Calu3 (cell line): ENCODE measurements at regions not wholly inside any gene's neighbourhood (a gene's known extent, or its start where the extent isn't known, plus 50 kb on each side); places are given as distances from the start of the nearest gene placed in this dataset.

Experiments used
- BruUV-seq: library from RNA; stranded (reverse); fragments of 400-500 nt; replicated peaks from 2 replicates; lab custom pipeline; 2021; lab: Mats Ljungman, UMichigan
- CTCF ChIA-PET: fragments of 300-600 bp; sonication (Branson Sonifier 250); formaldehyde crosslinking; loops from one replicate; lab custom pipeline; 2022; ENCODE audit warnings: antibody characterized with exemption; lab: Charles Lee
- DNase-seq: peaks from one replicate; pipeline ENCODE4 v3.0.0; 2022
- H3K27ac Mint-ChIP-seq: one replicate; pipeline ENCODE4 v1.8.0; 2022; ENCODE audit warnings: mixed read lengths; ENCODE audit not compliant: unreplicated experiment
- H3K27me3 Mint-ChIP-seq: one replicate; pipeline ENCODE4 v1.8.0; 2022; ENCODE audit warnings: mixed read lengths; ENCODE audit not compliant: unreplicated experiment
- H3K36me3 Mint-ChIP-seq: one replicate; pipeline ENCODE4 v1.8.0; 2022; ENCODE audit warnings: mild to moderate bottlenecking, moderate library complexity, mixed read lengths; ENCODE audit not compliant: insufficient read depth, unreplicated experiment
- H3K4me1 Mint-ChIP-seq: one replicate; pipeline ENCODE4 v1.8.0; 2022; ENCODE audit warnings: mild to moderate bottlenecking, low read depth, mixed read lengths; ENCODE audit not compliant: unreplicated experiment
- H3K4me3 Mint-ChIP-seq: one replicate; pipeline ENCODE4 v1.8.0; 2022; ENCODE audit warnings: mild to moderate bottlenecking, low read depth, moderate library complexity, mixed read lengths; ENCODE audit not compliant: unreplicated experiment
- H3K9me3 Mint-ChIP-seq: one replicate; pipeline ENCODE4 v1.8.0; 2022; ENCODE audit warnings: low read depth, mixed read lengths; ENCODE audit not compliant: unreplicated experiment
- intact Hi-C: fragments of 100-400 bp; cut with micrococcal nuclease; formaldehyde crosslinking; loops from one replicate; pipeline ENCODE4 v1.10.0; 2022; ENCODE audit not compliant: unreplicated experiment
- TF ChIP-seq, protein P1 (sequence below): fragments of 200-600 bp; IDR thresholded peaks from one replicate; pipeline ENCODE4 v1.8.0; 2022; ENCODE audit warnings: antibody characterized with exemption; ENCODE audit not compliant: unreplicated experiment

DNA sequence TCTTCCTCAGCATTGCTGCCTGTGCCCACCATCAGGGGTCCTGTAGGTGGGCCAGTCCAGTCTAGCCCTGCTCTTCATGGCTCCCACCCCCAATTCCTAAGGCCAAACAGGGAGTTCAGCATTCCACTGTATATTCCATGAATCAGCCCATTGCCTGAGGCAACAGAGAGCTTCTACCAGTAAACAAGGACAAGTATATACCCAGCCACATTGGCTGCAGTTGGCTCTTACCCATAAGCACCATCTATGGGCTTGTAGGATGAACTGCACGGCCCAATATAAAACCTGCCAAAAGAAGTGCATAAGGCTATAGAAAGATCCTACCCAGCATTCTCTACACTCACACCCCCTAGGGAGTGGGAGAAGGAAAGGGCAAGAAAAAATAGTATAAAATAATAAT lies 95.1 kb upstream of the SALL3 start:
- BruUV-seq, result no TSS peak
- Mint-ChIP-seq H3K4me3 (no peak overlapping the region), H3K36me3 (no peaks in the 10 kb centered on the region), H3K27me3 (no peaks in the 10 kb centered on the region), H3K4me1 (no peaks in the 10 kb centered on the region), H3K9me3 (peaks cover 13% of the 10 kb centered on the region), H3K27ac (no peak overlapping the region)
- TF ChIP-seq, protein P1, sequence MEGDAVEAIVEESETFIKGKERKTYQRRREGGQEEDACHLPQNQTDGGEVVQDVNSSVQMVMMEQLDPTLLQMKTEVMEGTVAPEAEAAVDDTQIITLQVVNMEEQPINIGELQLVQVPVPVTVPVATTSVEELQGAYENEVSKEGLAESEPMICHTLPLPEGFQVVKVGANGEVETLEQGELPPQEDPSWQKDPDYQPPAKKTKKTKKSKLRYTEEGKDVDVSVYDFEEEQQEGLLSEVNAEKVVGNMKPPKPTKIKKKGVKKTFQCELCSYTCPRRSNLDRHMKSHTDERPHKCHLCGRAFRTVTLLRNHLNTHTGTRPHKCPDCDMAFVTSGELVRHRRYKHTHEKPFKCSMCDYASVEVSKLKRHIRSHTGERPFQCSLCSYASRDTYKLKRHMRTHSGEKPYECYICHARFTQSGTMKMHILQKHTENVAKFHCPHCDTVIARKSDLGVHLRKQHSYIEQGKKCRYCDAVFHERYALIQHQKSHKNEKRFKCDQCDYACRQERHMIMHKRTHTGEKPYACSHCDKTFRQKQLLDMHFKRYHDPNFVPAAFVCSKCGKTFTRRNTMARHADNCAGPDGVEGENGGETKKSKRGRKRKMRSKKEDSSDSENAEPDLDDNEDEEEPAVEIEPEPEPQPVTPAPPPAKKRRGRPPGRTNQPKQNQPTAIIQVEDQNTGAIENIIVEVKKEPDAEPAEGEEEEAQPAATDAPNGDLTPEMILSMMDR, result no peak
- intact Hi-C loops, result no loop called here
- CTCF ChIA-PET, result no interaction called here
- DNase-seq, result no peak

DNA sequence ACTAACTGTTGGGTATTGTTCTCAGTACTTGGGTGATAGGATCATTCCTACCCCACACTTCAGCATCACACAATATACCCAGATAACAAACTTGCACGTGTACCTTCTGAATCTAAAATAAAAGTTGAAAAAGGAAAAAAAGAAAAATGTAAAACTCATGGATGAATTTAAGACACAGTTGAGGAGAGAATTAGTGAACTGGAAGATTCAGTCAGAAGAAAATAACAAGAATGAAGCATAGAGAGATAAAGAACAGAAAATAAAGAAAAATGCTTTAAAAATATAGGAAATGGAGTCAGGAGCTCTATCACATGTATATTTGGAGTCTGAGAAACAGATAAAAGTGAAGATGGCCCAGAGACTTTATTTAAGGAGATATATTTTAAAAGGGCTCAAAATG lies 90.4 kb upstream of the SALL3 start:
- DNase-seq, result no peak
- Mint-ChIP-seq H3K9me3 (peaks cover 13% of the 10 kb centered on the region), H3K4me1 (no peaks in the 10 kb centered on the region), H3K27ac (no peak overlapping the region), H3K36me3 (no peaks in the 10 kb centered on the region), H3K4me3 (no peak overlapping the region), H3K27me3 (no peaks in the 10 kb centered on the region)
- TF ChIP-seq, protein P1, result no peak
- CTCF ChIA-PET, result no interaction called here
- intact Hi-C loops, result no loop called here
- no TSS peak for BruUV-seq

DNA sequence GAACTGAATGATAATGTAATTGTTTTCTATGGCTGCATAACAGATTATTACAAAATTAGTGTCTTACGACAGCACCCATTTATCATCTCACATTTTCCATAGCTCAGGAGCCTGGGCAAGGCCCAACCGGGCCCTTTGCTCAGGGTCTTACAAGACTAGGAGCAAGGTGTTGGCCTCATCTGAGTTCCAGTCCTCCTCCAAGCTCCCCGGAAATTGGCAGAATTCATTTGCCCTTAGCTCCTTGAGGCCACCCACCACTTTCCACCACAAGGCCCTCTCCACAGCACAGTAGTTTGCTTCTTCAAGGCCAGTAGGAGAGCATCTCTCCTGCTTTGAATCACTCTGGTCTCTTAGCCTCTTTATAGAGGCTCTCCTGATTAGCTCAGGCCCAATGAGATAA lies 89.2 kb upstream of the SALL3 start:
- H3K27me3 Mint-ChIP-seq, result no peaks in the 10 kb centered on the region
- peaks cover 13% of the 10 kb centered on the region for H3K9me3 Mint-ChIP-seq
- H3K4me3 Mint-ChIP-seq, result no peak overlapping the region
- no peak for DNase-seq
- H3K27ac Mint-ChIP-seq, result no peak overlapping the region
- intact Hi-C loops, result no loop called here
- no TSS peak for BruUV-seq
- TF ChIP-seq, protein P1, result no peak
- no peaks in the 10 kb centered on the region for H3K4me1 Mint-ChIP-seq
- no peaks in the 10 kb centered on the region for H3K36me3 Mint-ChIP-seq
- CTCF ChIA-PET, result no interaction called here

DNA sequence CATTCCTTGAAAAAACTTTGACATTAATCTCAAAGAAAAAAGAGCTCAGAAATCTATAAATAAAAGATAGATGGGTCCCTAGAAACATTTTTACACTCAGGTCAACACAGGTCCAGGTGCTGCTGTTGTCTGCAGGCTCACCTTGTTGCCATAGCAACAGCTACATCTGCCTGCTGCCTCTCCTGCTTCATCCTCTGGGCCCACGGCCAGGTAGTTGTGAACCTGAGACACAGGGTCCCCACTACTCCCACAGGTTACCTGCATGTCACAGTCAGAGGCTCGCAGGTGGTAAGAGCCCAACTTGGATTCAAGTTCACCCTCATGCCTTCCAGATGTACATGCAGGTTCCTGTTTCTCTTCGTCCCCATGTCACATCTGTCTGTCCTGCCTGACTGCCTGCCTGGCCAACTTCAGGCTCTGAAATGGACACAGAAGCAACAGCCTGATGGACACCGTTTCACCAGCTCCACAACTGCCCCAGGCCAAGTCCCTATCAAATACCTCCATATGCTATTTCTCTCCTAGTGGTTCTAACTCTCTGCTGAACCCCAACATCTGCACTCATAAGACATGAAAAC lies 88.3 kb upstream of the SALL3 start:
- Mint-ChIP-seq H3K4me3 (no peak overlapping the region), H3K4me1 (no peaks in the 10 kb centered on the region), H3K27me3 (no peaks in the 10 kb centered on the region), H3K27ac (no peak overlapping the region), H3K9me3 (peaks cover 13% of the 10 kb centered on the region), H3K36me3 (no peaks in the 10 kb centered on the region)
- no peak for DNase-seq
- TF ChIP-seq, protein P1, result no peak
- intact Hi-C loops, result no loop called here
- no TSS peak for BruUV-seq
- CTCF ChIA-PET, result no interaction called here
